NT2/D1 (cell line): ENCODE measurements at regions not wholly inside any gene's neighbourhood (a gene's known extent, or its start where the extent isn't known, plus 50 kb on each side); places are given as distances from the start of the nearest gene placed in this dataset.

Experiments
- YY1 ChIP-seq: IDR thresholded peaks from 2 replicates; pipeline ENCODE4 v1.6.1; 2011; ENCODE audit not compliant: insufficient read length, insufficient read depth
- ZNF274 ChIP-seq: IDR thresholded peaks from 2 replicates; pipeline ENCODE4 v1.6.1; 2011; ENCODE audit warnings: mild to moderate bottlenecking, low read depth, low read length

- TF ChIP-seq YY1 (no peak), ZNF274 (no peak)
Measured at GRCh38 chr18:44594799-44595467, 85.8 kb upstream of the SETBP1 start.
